ENCODE measurements at regions not wholly inside any gene's neighbourhood (a gene's known extent, or its start where the extent isn't known, plus 50 kb on each side); places are given as distances from the start of the nearest gene placed in this dataset.

GRCh38 chr22:48434156-48434867 lies 1393.4 kb downstream of the BRD1 start:
- no peak overlapping the region for H2BK120ac ChIP-seq (ENCODE audit: low read depth, low read length)

GRCh38 chr22:48433647-48434046 lies 1394.0 kb downstream of the BRD1 start:
- no peak overlapping the region for H3K23ac ChIP-seq (ENCODE audit: low read depth, low read length, poor library complexity)
- H3K4ac ChIP-seq (ENCODE audit: low read length), result no peak overlapping the region
- no peak overlapping the region for H2AFZ ChIP-seq (ENCODE audit: low read length)
- no peak overlapping the region for H3K4me2 ChIP-seq (ENCODE audit: insufficient read depth, low read length, poor library complexity, severe bottlenecking)
- peaks cover 0 to 2% of the 10 kb centered on the region in 2 donors for H3K9me3 ChIP-seq (replicated peaks in 1 of 2; ENCODE audit: control insufficient read depth in 2 of 2, insufficient read depth in 1 of 2, low read depth in 1 of 2, low read length in 2 of 2)
- no peak overlapping the region for H3K4me3 ChIP-seq (ENCODE audit: low read length in 2 of 2)
- peak overlapping the region; percentile 40 for H3K18ac ChIP-seq (ENCODE audit: low read length)
- DNase-seq (ENCODE audit: low spot score), result no peak
- no peak overlapping the region for H2BK5ac ChIP-seq (ENCODE audit: low read length)
- H3K36me3 ChIP-seq (replicated peaks in 1 of 2; ENCODE audit: control insufficient read depth in 2 of 2, insufficient read depth in 2 of 2, low read length in 2 of 2), result no peaks in the 10 kb centered on the region
- no peak overlapping the region for H4K91ac ChIP-seq (ENCODE audit: low read depth, low read length, poor library complexity)
- peak overlapping the region; percentile 49 for H2AK5ac ChIP-seq (ENCODE audit: low read depth, low read length)
- no peaks in the 10 kb centered on the region for H3K79me1 ChIP-seq (ENCODE audit: low read depth, low read length)
- no peak overlapping the region for H3K9ac ChIP-seq (ENCODE audit: low read depth, low read length, poor library complexity)
- peaks cover 0 to 12% (median 0%) of the 10 kb centered on the region in 3 experiments for H3K27me3 ChIP-seq (ENCODE audit: control insufficient read depth in 3 of 3, insufficient read depth in 3 of 3, low read depth in 1 of 3, low read length in 3 of 3)
- WGBS, 2 donors (ENCODE audit: extremely low coverage in 2 of 2, insufficient read length in 2 of 2, insufficient replicate concordance in 1 of 2), result no CpG with 5 or more reads among the region's 11 CpGs
- H3K4me1 ChIP-seq (ENCODE audit: control insufficient read depth in 2 of 2, insufficient read depth in 1 of 2, low read depth in 1 of 2, low read length in 2 of 2), result no peaks in the 10 kb centered on the region
- H3K27ac ChIP-seq (replicated peaks; ENCODE audit: low read length), result no peak overlapping the region
- H2BK12ac ChIP-seq (ENCODE audit: low read length), result no peak overlapping the region
- H2BK15ac ChIP-seq (ENCODE audit: low read length), result no peak overlapping the region
- no peak overlapping the region for H4K8ac ChIP-seq (ENCODE audit: low read depth, low read length)
- H2BK120ac ChIP-seq (ENCODE audit: low read depth, low read length), result no peak overlapping the region
- H3K14ac ChIP-seq (ENCODE audit: low read length), result no peak overlapping the region

More at GRCh38 chr22:48434156-48434867, 1393.4 kb downstream of the BRD1 start:
- H3K79me1 ChIP-seq (ENCODE audit: low read depth, low read length), result no peaks in the 10 kb centered on the region
- no peaks in the 10 kb centered on the region for H3K4me1 ChIP-seq (ENCODE audit: control insufficient read depth in 2 of 2, insufficient read depth in 1 of 2, low read depth in 1 of 2, low read length in 2 of 2)
- no peak overlapping the region for H3K4me3 ChIP-seq (ENCODE audit: low read length in 2 of 2)
- no peak overlapping the region for H2BK12ac ChIP-seq (ENCODE audit: low read length)
- H3K9ac ChIP-seq (ENCODE audit: low read depth, low read length, poor library complexity), result no peak overlapping the region
- no peak overlapping the region for H3K23ac ChIP-seq (ENCODE audit: low read depth, low read length, poor library complexity)
- H3K4ac ChIP-seq (ENCODE audit: low read length), result no peak overlapping the region
- no peak overlapping the region for H2AK5ac ChIP-seq (ENCODE audit: low read depth, low read length)
- no peak overlapping the region for H2BK5ac ChIP-seq (ENCODE audit: low read length)
- H3K4me2 ChIP-seq (ENCODE audit: insufficient read depth, low read length, poor library complexity, severe bottlenecking), result no peak overlapping the region
- no peak overlapping the region for H3K27ac ChIP-seq (replicated peaks; ENCODE audit: low read length)
- H2AFZ ChIP-seq (ENCODE audit: low read length), result no peak overlapping the region
- no peaks in the 10 kb centered on the region for H3K36me3 ChIP-seq (replicated peaks in 1 of 2; ENCODE audit: control insufficient read depth in 2 of 2, insufficient read depth in 2 of 2, low read length in 2 of 2)
- no CpG with 5 or more reads among the region's 16 CpGs for WGBS, 2 donors (ENCODE audit: extremely low coverage in 2 of 2, insufficient read length in 2 of 2, insufficient replicate concordance in 1 of 2)
- H2BK15ac ChIP-seq (ENCODE audit: low read length), result no peak overlapping the region
- DNase-seq (ENCODE audit: low spot score), result no peak
- H3K9me3 ChIP-seq (replicated peaks in 1 of 2; ENCODE audit: control insufficient read depth in 2 of 2, insufficient read depth in 1 of 2, low read depth in 1 of 2, low read length in 2 of 2), result peaks cover 0 to 2% of the 10 kb centered on the region in 2 donors
- H3K27me3 ChIP-seq (ENCODE audit: control insufficient read depth in 3 of 3, insufficient read depth in 3 of 3, low read depth in 1 of 3, low read length in 3 of 3), result peaks cover 0 to 7% (median 0%) of the 10 kb centered on the region in 3 experiments
- no peak overlapping the region for H4K8ac ChIP-seq (ENCODE audit: low read depth, low read length)
- H3K14ac ChIP-seq (ENCODE audit: low read length), result no peak overlapping the region
- H3K18ac ChIP-seq (ENCODE audit: low read length), result no peak overlapping the region
- H4K91ac ChIP-seq (ENCODE audit: low read depth, low read length, poor library complexity), result no peak overlapping the region

GRCh38 chr22:48432781-48433518 lies 1394.7 kb downstream of the BRD1 start:
- DNase-seq (ENCODE audit: low spot score), result no peak
- no CpG with 5 or more reads among the region's 15 CpGs for WGBS, 2 donors (ENCODE audit: extremely low coverage in 2 of 2, insufficient read length in 2 of 2, insufficient replicate concordance in 1 of 2)
- peaks cover 0 to 2% of the 10 kb centered on the region in 2 donors for H3K4me1 ChIP-seq (ENCODE audit: control insufficient read depth in 2 of 2, insufficient read depth in 1 of 2, low read depth in 1 of 2, low read length in 2 of 2)

More at GRCh38 chr22:48432781-48433518, 1394.7 kb downstream of the BRD1 start:
- Histone ChIP-seq H3K27me3 (ENCODE audit: control insufficient read depth in 3 of 3, insufficient read depth in 3 of 3, low read depth in 1 of 3, low read length in 3 of 3) (peaks cover 0 to 17% (median 0%) of the 10 kb centered on the region in 3 experiments), H2BK120ac (ENCODE audit: low read depth, low read length) (no peak overlapping the region), H3K14ac (ENCODE audit: low read length) (no peak overlapping the region), H4K8ac (ENCODE audit: low read depth, low read length) (no peak overlapping the region), H3K36me3 (replicated peaks in 1 of 2; ENCODE audit: control insufficient read depth in 2 of 2, insufficient read depth in 2 of 2, low read length in 2 of 2) (no peaks in the 10 kb centered on the region), H3K4ac (ENCODE audit: low read length) (no peak overlapping the region), H2AFZ (ENCODE audit: low read length) (no peak overlapping the region), H3K9ac (ENCODE audit: low read depth, low read length, poor library complexity) (no peak overlapping the region), H2AK5ac (ENCODE audit: low read depth, low read length) (peak overlapping the region; percentile 49), H3K4me2 (ENCODE audit: insufficient read depth, low read length, poor library complexity, severe bottlenecking) (no peak overlapping the region), H3K23ac (ENCODE audit: low read depth, low read length, poor library complexity) (no peak overlapping the region), H3K18ac (ENCODE audit: low read length) (peak overlapping the region; percentile 48), H2BK15ac (ENCODE audit: low read length) (peak overlapping the region; percentile 24), H4K91ac (ENCODE audit: low read depth, low read length, poor library complexity) (no peak overlapping the region), H3K27ac (replicated peaks; ENCODE audit: low read length) (no peak overlapping the region), H3K4me3 (ENCODE audit: low read length in 2 of 2) (no peak overlapping the region), H3K79me1 (ENCODE audit: low read depth, low read length) (no peaks in the 10 kb centered on the region), H2BK12ac (ENCODE audit: low read length) (no peak overlapping the region), H3K9me3 (replicated peaks in 1 of 2; ENCODE audit: control insufficient read depth in 2 of 2, insufficient read depth in 1 of 2, low read depth in 1 of 2, low read length in 2 of 2) (peaks cover 0 to 2% of the 10 kb centered on the region in 2 donors), H2BK5ac (ENCODE audit: low read length) (no peak overlapping the region)
